Keratinocyte (primary cell): ENCODE measurements at regions not wholly inside any gene's neighbourhood (a gene's known extent, or its start where the extent isn't known, plus 50 kb on each side); places are given as distances from the start of the nearest gene placed in this dataset.

Source experiments
- DNase-seq: peaks from one replicate; pipeline ENCODE4 v3.0.0-alpha.2; 2011; ENCODE audit warnings: low read depth, missing footprints, low spot score
- FAIRE-seq: peaks from 2 replicates; lab custom pipeline; 2011; peaks lifted over from hg19 to GRCh38; lab: Jason Lieb, UNC
- H2AFZ ChIP-seq: 2 replicates; pipeline ENCODE4 v1.6.0; 2012; ENCODE audit warnings: low read length, control low read depth, inconsistent platforms; ENCODE audit not compliant: control insufficient read depth
- H3K27ac ChIP-seq: 2 replicates; pipeline ENCODE4 v1.5.1; 2011; ENCODE audit warnings: low read length; ENCODE audit not compliant: control insufficient read depth, insufficient read depth
- H3K27me3 ChIP-seq: 3 replicates; pipeline ENCODE4 v1.6.0; 2011; ENCODE audit warnings: low read length; ENCODE audit not compliant: control insufficient read depth, insufficient read depth; ENCODE audit errors: extremely low read depth
- H3K36me3 ChIP-seq, 2 experiments: 2 replicates in 1 of 2; 3 replicates in 1 of 2; pipeline ENCODE4 v1.5.1; 2011; ENCODE audit warnings: low read length in 2 of 2, mild to moderate bottlenecking in 1 of 2; ENCODE audit not compliant: control insufficient read depth in 2 of 2, insufficient read depth in 2 of 2; ENCODE audit errors: extremely low read depth in 1 of 2
- H3K4me1 ChIP-seq: 3 replicates; pipeline ENCODE4 v1.5.1; 2011; ENCODE audit warnings: low read length; ENCODE audit not compliant: control insufficient read depth, insufficient read depth; ENCODE audit errors: extremely low read depth
- H3K4me2 ChIP-seq: 3 replicates; pipeline ENCODE4 v1.6.0; 2011; ENCODE audit warnings: low read depth, low read length; ENCODE audit not compliant: control insufficient read depth, insufficient read depth; ENCODE audit errors: extremely low read depth
- H3K4me3 ChIP-seq, 3 experiments: fragments of 200-600 bp in 1 of 3; sonication (generic) in 1 of 3; 2 replicates in 2 of 3; 3 replicates in 1 of 3; pipeline ENCODE4 v1.5.1; 2011 to 2016; ENCODE audit warnings: low read length in 3 of 3, mild to moderate bottlenecking in 3 of 3, control low read depth in 2 of 3, inconsistent platforms in 1 of 3, low read depth in 1 of 3, mixed read lengths in 1 of 3, mixed run types in 1 of 3, moderate library complexity in 1 of 3; ENCODE audit not compliant: control insufficient read depth in 2 of 3, insufficient read depth in 2 of 3; ENCODE audit errors: extremely low read depth in 1 of 3
- H3K79me2 ChIP-seq: 2 replicates; pipeline ENCODE4 v1.6.0; 2012; ENCODE audit warnings: low read length; ENCODE audit not compliant: control insufficient read depth, insufficient read depth
- H3K9ac ChIP-seq: 3 replicates; pipeline ENCODE4 v1.6.0; 2011; ENCODE audit warnings: low read length; ENCODE audit not compliant: control insufficient read depth, insufficient read depth; ENCODE audit errors: extremely low read depth
- H3K9me1 ChIP-seq: 3 replicates; pipeline ENCODE4 v1.6.0; 2011; ENCODE audit warnings: low read length; ENCODE audit not compliant: control insufficient read depth, insufficient read depth; ENCODE audit errors: extremely low read depth
- H3K9me3 ChIP-seq: 2 replicates; pipeline ENCODE4 v1.5.1; 2012; ENCODE audit warnings: low read depth, low read length; ENCODE audit not compliant: control insufficient read depth
- H4K20me1 ChIP-seq: 3 replicates; pipeline ENCODE4 v1.6.0; 2011; ENCODE audit warnings: low read length; ENCODE audit not compliant: control insufficient read depth, insufficient read depth; ENCODE audit errors: extremely low read depth
- EZH2 ChIP-seq: IDR thresholded peaks from one replicate; pipeline ENCODE4 v1.6.1; 2012; ENCODE audit warnings: inconsistent platforms, mild to moderate bottlenecking, low read length, moderate library complexity
- dilution Hi-C: fragments of 300-500 bp; cut with MboI; formaldehyde crosslinking; loops from one replicate; pipeline ENCODE4 v1.7.0; 2020; ENCODE audit warnings: low sequenced_read_pairs; ENCODE audit not compliant: extremely low pct_ligation_motif_present
- TF ChIP-seq, protein P1 (sequence below), 3 experiments: IDR thresholded peaks in 1 of 3; conservative IDR thresholded peaks in 1 of 3; optimal IDR thresholded peaks in 1 of 3; 2 replicates in 2 of 3; 3 replicates in 1 of 3; pipeline versions ENCODE3 to v1.5.1; 2011; ENCODE audit warnings: low read length in 3 of 3, mild to moderate bottlenecking in 3 of 3, moderate library complexity in 2 of 3, control low read depth in 1 of 3, inconsistent platforms in 1 of 3; ENCODE audit not compliant: insufficient read depth in 2 of 3; ENCODE audit errors: extremely low read depth in 1 of 3

DNA sequence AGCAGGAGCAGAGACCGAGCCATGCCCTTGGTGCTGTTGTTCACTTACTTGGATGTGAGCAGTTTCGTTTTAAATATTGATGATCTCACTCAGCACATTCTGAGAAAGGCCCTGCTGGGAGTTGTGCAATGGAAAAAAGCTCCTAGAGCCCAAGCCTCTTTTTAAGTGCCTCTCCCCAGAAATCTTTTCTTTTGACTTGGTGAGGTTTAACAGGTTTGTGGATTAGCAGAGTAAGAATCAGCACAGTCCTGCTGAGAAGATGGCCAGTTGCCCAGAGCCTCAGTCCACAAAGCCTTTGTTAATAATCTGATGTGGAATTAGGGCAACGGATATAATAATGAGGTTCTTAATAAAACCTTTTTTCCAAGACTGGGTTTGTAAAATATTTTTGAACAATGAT lies 157.5 kb upstream of the ATP6AP2 start:
- FAIRE-seq: no peak
- no peak for TF ChIP-seq EZH2
- TF ChIP-seq, protein P1, sequence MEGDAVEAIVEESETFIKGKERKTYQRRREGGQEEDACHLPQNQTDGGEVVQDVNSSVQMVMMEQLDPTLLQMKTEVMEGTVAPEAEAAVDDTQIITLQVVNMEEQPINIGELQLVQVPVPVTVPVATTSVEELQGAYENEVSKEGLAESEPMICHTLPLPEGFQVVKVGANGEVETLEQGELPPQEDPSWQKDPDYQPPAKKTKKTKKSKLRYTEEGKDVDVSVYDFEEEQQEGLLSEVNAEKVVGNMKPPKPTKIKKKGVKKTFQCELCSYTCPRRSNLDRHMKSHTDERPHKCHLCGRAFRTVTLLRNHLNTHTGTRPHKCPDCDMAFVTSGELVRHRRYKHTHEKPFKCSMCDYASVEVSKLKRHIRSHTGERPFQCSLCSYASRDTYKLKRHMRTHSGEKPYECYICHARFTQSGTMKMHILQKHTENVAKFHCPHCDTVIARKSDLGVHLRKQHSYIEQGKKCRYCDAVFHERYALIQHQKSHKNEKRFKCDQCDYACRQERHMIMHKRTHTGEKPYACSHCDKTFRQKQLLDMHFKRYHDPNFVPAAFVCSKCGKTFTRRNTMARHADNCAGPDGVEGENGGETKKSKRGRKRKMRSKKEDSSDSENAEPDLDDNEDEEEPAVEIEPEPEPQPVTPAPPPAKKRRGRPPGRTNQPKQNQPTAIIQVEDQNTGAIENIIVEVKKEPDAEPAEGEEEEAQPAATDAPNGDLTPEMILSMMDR (optimal IDR thresholded peaks at IDR 0.05 in 1 of 3, IDR thresholded peaks at IDR 0.05 in 1 of 3, conservative IDR thresholded peaks at IDR 0.05 in 1 of 3; ENCODE audit: extremely low read depth in 1 of 3, insufficient read depth in 2 of 3, low read length in 3 of 3): no peak
- H3K27me3 ChIP-seq: no peaks in the 10 kb centered on the region
- H4K20me1 ChIP-seq: no peaks in the 10 kb centered on the region
- no peaks in the 10 kb centered on the region for H3K9me1 ChIP-seq
- no peak overlapping the region for H3K4me2 ChIP-seq
- no peak overlapping the region for H3K4me3 ChIP-seq
- no peaks in the 10 kb centered on the region for H3K4me1 ChIP-seq
- H3K9ac ChIP-seq: no peak overlapping the region
- H3K9me3 ChIP-seq: no peaks in the 10 kb centered on the region
- H3K79me2 ChIP-seq: no peaks in the 10 kb centered on the region
- dilution Hi-C loops: no loop called here
- no peak overlapping the region for H3K27ac ChIP-seq
- H2AFZ ChIP-seq: no peak overlapping the region
- H3K36me3 ChIP-seq: no peaks in the 10 kb centered on the region
- no peak for DNase-seq

DNA sequence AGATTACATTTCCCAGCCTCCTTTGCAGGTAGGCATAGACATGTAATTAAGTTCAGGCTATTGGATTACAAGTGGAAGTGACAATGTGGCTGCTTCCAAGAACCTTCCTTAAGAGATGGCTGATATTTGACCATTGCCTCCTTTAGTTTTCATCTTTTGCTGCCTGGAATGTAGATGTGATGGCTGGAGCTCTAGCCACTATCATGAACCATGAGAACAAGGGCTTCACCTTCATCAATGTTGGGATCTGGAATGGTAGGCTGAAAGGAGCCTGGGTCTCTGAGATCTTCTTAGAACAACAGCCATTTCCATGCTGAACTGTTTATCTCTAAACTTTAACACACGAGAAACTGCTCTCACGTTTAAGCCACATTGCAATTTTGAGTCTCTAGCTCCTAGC lies 158.7 kb upstream of the ATP6AP2 start:
- dilution Hi-C loops: no loop called here
- no peak overlapping the region for H2AFZ ChIP-seq
- no peaks in the 10 kb centered on the region for H3K4me1 ChIP-seq
- no peaks in the 10 kb centered on the region for H3K9me1 ChIP-seq
- H3K27me3 ChIP-seq: no peaks in the 10 kb centered on the region
- FAIRE-seq (no peak), DNase-seq (no peak)
- no peaks in the 10 kb centered on the region for H3K36me3 ChIP-seq
- H3K4me3 ChIP-seq: no peak overlapping the region
- no peak overlapping the region for H3K27ac ChIP-seq
- H4K20me1 ChIP-seq: no peaks in the 10 kb centered on the region
- H3K9ac ChIP-seq: no peak overlapping the region
- TF ChIP-seq, protein P1 (optimal IDR thresholded peaks at IDR 0.05 in 1 of 3, IDR thresholded peaks at IDR 0.05 in 1 of 3, conservative IDR thresholded peaks at IDR 0.05 in 1 of 3; ENCODE audit: extremely low read depth in 1 of 3, insufficient read depth in 2 of 3, low read length in 3 of 3): no peak
- TF ChIP-seq EZH2: no peak
- H3K79me2 ChIP-seq: no peaks in the 10 kb centered on the region
- H3K9me3 ChIP-seq: no peaks in the 10 kb centered on the region
- no peak overlapping the region for H3K4me2 ChIP-seq
